ENCODE measurements at regions not wholly inside any gene's neighbourhood (a gene's known extent, or its start where the extent isn't known, plus 50 kb on each side); places are given as distances from the start of the nearest gene placed in this dataset.

DNA sequence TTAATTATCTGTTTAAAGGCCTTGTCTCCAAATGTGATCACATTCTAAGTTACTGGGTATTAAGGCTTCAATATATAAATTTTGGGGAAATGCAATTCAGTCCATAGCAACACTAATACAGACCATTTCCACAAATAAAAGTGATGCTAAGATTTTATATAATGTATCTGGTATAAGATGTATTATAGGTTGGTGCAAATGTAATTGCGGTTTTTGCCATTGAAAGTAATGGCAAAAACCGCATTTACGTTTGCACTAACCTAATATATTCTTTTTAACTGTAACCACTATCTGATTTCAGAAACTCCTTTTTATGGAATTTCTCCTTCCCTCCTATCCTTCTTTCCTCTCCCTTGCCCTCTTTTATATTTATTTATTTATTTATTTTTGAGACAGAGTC is 1020.6 kb downstream of the BCL11A start:
- TF ChIP-seq CTCF (IDR thresholded peaks at IDR 0.05; ENCODE audit: low read length): no peak
- TF ChIP-seq EZH2 (optimal IDR thresholded peaks at IDR 0.05; ENCODE audit: low read depth, low read length): no peak
- no peak for TF ChIP-seq EZH2phosphoT487 (IDR thresholded peaks at IDR 0.05; ENCODE audit: low read length)

All from MM.1S (cell line).